ENCODE measurements at regions not wholly inside any gene's neighbourhood (a gene's known extent, or its start where the extent isn't known, plus 50 kb on each side); places are given as distances from the start of the nearest gene placed in this dataset.

GRCh38 chr10:118505363-118505762 is 90.1 kb downstream of the PRLHR start:
- 78% methylated on average over 3 of the region's 3 CpGs for WGBS
- DNase-seq (ENCODE audit: low spot score in 2 of 2), result no peak
- H3K27ac ChIP-seq, result no peak overlapping the region
- no peaks in the 10 kb centered on the region for H3K36me3 ChIP-seq
- H3K9me3 ChIP-seq, result no peaks in the 10 kb centered on the region
- TF ChIP-seq POLR2A (IDR thresholded peaks at IDR 0.05) (no peak), POLR2AphosphoS5 (IDR thresholded peaks at IDR 0.05) (no peak)
- H3K4me3 ChIP-seq, result no peak overlapping the region
- H3K4me1 ChIP-seq, result peaks cover 32% of the 10 kb centered on the region
- H3K27me3 ChIP-seq, result no peaks in the 10 kb centered on the region

GRCh38 chr10:118504467-118505205 is 90.8 kb downstream of the PRLHR start:
- Histone ChIP-seq H3K9me3 (no peaks in the 10 kb centered on the region), H3K36me3 (no peaks in the 10 kb centered on the region), H3K4me3 (no peak overlapping the region), H3K27me3 (no peaks in the 10 kb centered on the region), H3K27ac (peak overlapping the region; percentile 38), H3K4me1 (peaks cover 32% of the 10 kb centered on the region)
- WGBS, result 49% methylated on average over 7 of the region's 7 CpGs
- no peak for DNase-seq (ENCODE audit: low spot score in 2 of 2)
- TF ChIP-seq, protein P1, sequence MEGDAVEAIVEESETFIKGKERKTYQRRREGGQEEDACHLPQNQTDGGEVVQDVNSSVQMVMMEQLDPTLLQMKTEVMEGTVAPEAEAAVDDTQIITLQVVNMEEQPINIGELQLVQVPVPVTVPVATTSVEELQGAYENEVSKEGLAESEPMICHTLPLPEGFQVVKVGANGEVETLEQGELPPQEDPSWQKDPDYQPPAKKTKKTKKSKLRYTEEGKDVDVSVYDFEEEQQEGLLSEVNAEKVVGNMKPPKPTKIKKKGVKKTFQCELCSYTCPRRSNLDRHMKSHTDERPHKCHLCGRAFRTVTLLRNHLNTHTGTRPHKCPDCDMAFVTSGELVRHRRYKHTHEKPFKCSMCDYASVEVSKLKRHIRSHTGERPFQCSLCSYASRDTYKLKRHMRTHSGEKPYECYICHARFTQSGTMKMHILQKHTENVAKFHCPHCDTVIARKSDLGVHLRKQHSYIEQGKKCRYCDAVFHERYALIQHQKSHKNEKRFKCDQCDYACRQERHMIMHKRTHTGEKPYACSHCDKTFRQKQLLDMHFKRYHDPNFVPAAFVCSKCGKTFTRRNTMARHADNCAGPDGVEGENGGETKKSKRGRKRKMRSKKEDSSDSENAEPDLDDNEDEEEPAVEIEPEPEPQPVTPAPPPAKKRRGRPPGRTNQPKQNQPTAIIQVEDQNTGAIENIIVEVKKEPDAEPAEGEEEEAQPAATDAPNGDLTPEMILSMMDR (IDR thresholded peaks at IDR 0.05), result no peak
- TF ChIP-seq POLR2A (IDR thresholded peaks at IDR 0.05) (no peak), EP300 (IDR thresholded peaks at IDR 0.05) (no peak), POLR2AphosphoS5 (IDR thresholded peaks at IDR 0.05) (no peak)

GRCh38 chr10:118504044-118504443 is 91.4 kb downstream of the PRLHR start:
- peak overlapping the region; percentile 38 for H3K27ac ChIP-seq
- no peaks in the 10 kb centered on the region for H3K27me3 ChIP-seq
- H3K9me3 ChIP-seq, result no peaks in the 10 kb centered on the region
- no peaks in the 10 kb centered on the region for H3K36me3 ChIP-seq
- no peak overlapping the region for H3K4me3 ChIP-seq
- TF ChIP-seq POLR2AphosphoS5 (IDR thresholded peaks at IDR 0.05), result no peak
- TF ChIP-seq, protein P1 (IDR thresholded peaks at IDR 0.05), result no peak
- TF ChIP-seq EP300 (IDR thresholded peaks at IDR 0.05), result no peak
- TF ChIP-seq POLR2A (IDR thresholded peaks at IDR 0.05), result no peak
- H3K4me1 ChIP-seq, result peaks cover 32% of the 10 kb centered on the region
- DNase-seq (ENCODE audit: low spot score in 2 of 2), result no peak
- 88% methylated on average over 1 of the region's 1 CpG for WGBS

DNA sequence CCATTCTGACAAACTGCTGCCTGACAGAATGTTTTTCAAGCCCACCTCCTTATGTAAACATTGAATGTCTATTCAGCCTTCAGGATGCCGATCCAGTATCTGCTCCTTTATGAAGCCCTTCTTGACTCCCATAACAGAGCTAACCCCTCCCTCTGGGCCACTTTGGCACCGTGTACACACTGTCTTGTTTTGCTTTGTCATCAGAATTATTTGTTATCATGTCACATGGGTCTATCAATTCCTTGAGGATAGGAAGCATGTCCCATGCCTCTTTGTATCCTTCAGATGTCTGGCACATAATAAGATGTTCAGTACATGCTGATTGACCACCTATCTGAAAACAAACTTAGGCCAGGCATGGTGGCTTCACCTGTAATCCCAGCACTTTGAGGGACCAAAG is 92.3 kb downstream of the PRLHR start:
- H3K4me1 ChIP-seq, result peaks cover 32% of the 10 kb centered on the region
- H3K36me3 ChIP-seq, result no peaks in the 10 kb centered on the region
- TF ChIP-seq POLR2A (IDR thresholded peaks at IDR 0.05) (no peak), EP300 (IDR thresholded peaks at IDR 0.05) (no peak), POLR2AphosphoS5 (IDR thresholded peaks at IDR 0.05) (no peak)
- TF ChIP-seq, protein P1 (IDR thresholded peaks at IDR 0.05), result no peak
- no peak overlapping the region for H3K4me3 ChIP-seq
- no peak for DNase-seq (ENCODE audit: low spot score in 2 of 2)
- no peaks in the 10 kb centered on the region for H3K27me3 ChIP-seq
- no peaks in the 10 kb centered on the region for H3K9me3 ChIP-seq
- H3K27ac ChIP-seq, result peak overlapping the region; percentile 70
- 57% methylated on average over 2 of the region's 2 CpGs for WGBS

GRCh38 chr10:118501637-118502440 is 93.6 kb downstream of the PRLHR start:
- peaks cover 32% of the 10 kb centered on the region for H3K4me1 ChIP-seq
- 51% methylated on average over 9 of the region's 9 CpGs for WGBS
- H3K4me3 ChIP-seq, result no peak overlapping the region
- TF ChIP-seq POLR2AphosphoS5 (IDR thresholded peaks at IDR 0.05) (peak in 1 of 3 donors; percentile 37), POLR2A (IDR thresholded peaks at IDR 0.05) (no peak)
- DNase-seq (ENCODE audit: low spot score in 2 of 2), result no peak
- no peaks in the 10 kb centered on the region for H3K36me3 ChIP-seq
- no peaks in the 10 kb centered on the region for H3K27me3 ChIP-seq
- H3K9me3 ChIP-seq, result no peaks in the 10 kb centered on the region
- peak overlapping the region; percentile 71 for H3K27ac ChIP-seq

GRCh38 chr10:118501171-118501570 is 94.3 kb downstream of the PRLHR start:
- TF ChIP-seq POLR2AphosphoS5 (IDR thresholded peaks at IDR 0.05) (no peak), POLR2A (IDR thresholded peaks at IDR 0.05) (no peak), EP300 (IDR thresholded peaks at IDR 0.05) (no peak)
- TF ChIP-seq, protein P1 (IDR thresholded peaks at IDR 0.05), result no peak
- H3K36me3 ChIP-seq, result no peaks in the 10 kb centered on the region
- WGBS, result 71% methylated on average over 6 of the region's 6 CpGs
- H3K27ac ChIP-seq, result peak overlapping the region; percentile 71
- peaks cover 32% of the 10 kb centered on the region for H3K4me1 ChIP-seq
- no peaks in the 10 kb centered on the region for H3K27me3 ChIP-seq
- DNase-seq (ENCODE audit: low spot score in 2 of 2), result no peak
- no peak overlapping the region for H3K4me3 ChIP-seq
- no peaks in the 10 kb centered on the region for H3K9me3 ChIP-seq

Data from suprapubic skin (tissue), 4 donors.